ENCODE measurements at regions not wholly inside any gene's neighbourhood (a gene's known extent, or its start where the extent isn't known, plus 50 kb on each side); places are given as distances from the start of the nearest gene placed in this dataset.

GRCh38 chr9:126211441-126212074 lies 115.1 kb upstream of the MVB12B start:
- H3K27me3 ChIP-seq (ENCODE audit: insufficient read depth, low read length): peaks cover 4% of the 10 kb centered on the region

GRCh38 chr9:126215486-126215885 lies 111.1 kb upstream of the MVB12B start:
- Histone ChIP-seq H3K4me3 (ENCODE audit: low read length) (no peak overlapping the region), H3K9me3 (ENCODE audit: low read depth, low read length) (no peaks in the 10 kb centered on the region), H3K4me1 (ENCODE audit: insufficient read depth, low read length) (no peaks in the 10 kb centered on the region), H3K27me3 (ENCODE audit: insufficient read depth, low read length) (peaks cover 4% of the 10 kb centered on the region)

More at GRCh38 chr9:126211441-126212074, 115.1 kb upstream of the MVB12B start:
- H3K4me3 ChIP-seq (ENCODE audit: low read length): no peak overlapping the region
- H3K4me1 ChIP-seq (ENCODE audit: insufficient read depth, low read length): peaks cover 2% of the 10 kb centered on the region
- H3K9me3 ChIP-seq (ENCODE audit: low read depth, low read length): no peaks in the 10 kb centered on the region

- Histone ChIP-seq H3K4me1 (ENCODE audit: insufficient read depth, low read length) (no peaks in the 10 kb centered on the region), H3K9me3 (ENCODE audit: low read depth, low read length) (no peaks in the 10 kb centered on the region), H3K4me3 (ENCODE audit: low read length) (no peak overlapping the region), H3K27me3 (ENCODE audit: insufficient read depth, low read length) (peaks cover 17% of the 10 kb centered on the region)
Measured at GRCh38 chr9:126216826-126217225, 109.8 kb upstream of the MVB12B start.

GRCh38 chr9:126217250-126217653 lies 109.4 kb upstream of the MVB12B start:
- Histone ChIP-seq H3K9me3 (ENCODE audit: low read depth, low read length) (no peaks in the 10 kb centered on the region), H3K4me3 (ENCODE audit: low read length) (no peak overlapping the region), H3K4me1 (ENCODE audit: insufficient read depth, low read length) (peaks cover under 1% of the 10 kb centered on the region), H3K27me3 (ENCODE audit: insufficient read depth, low read length) (peaks cover 21% of the 10 kb centered on the region)

GRCh38 chr9:126217797-126218196 lies 108.8 kb upstream of the MVB12B start:
- H3K9me3 ChIP-seq (ENCODE audit: low read depth, low read length): no peaks in the 10 kb centered on the region
- H3K4me3 ChIP-seq (ENCODE audit: low read length): no peak overlapping the region
- H3K4me1 ChIP-seq (ENCODE audit: insufficient read depth, low read length): peaks cover 6% of the 10 kb centered on the region
- H3K27me3 ChIP-seq (ENCODE audit: insufficient read depth, low read length): peaks cover 27% of the 10 kb centered on the region

- H3K27me3 ChIP-seq (ENCODE audit: insufficient read depth, low read length): peaks cover 34% of the 10 kb centered on the region
- H3K4me3 ChIP-seq (ENCODE audit: low read length): no peak overlapping the region
- H3K9me3 ChIP-seq (ENCODE audit: low read depth, low read length): no peaks in the 10 kb centered on the region
- H3K4me1 ChIP-seq (ENCODE audit: insufficient read depth, low read length): peaks cover 7% of the 10 kb centered on the region
Measured at GRCh38 chr9:126218359-126219125, 108.1 kb upstream of the MVB12B start.

- peaks cover 40% of the 10 kb centered on the region for H3K27me3 ChIP-seq (ENCODE audit: insufficient read depth, low read length)
- H3K4me3 ChIP-seq (ENCODE audit: low read length): no peak overlapping the region
- H3K4me1 ChIP-seq (ENCODE audit: insufficient read depth, low read length): peaks cover 7% of the 10 kb centered on the region
- H3K9me3 ChIP-seq (ENCODE audit: low read depth, low read length): no peaks in the 10 kb centered on the region
Measured at GRCh38 chr9:126219166-126219565, 107.5 kb upstream of the MVB12B start.

- H3K9me3 ChIP-seq (ENCODE audit: low read depth, low read length): no peaks in the 10 kb centered on the region
- no peak overlapping the region for H3K4me3 ChIP-seq (ENCODE audit: low read length)
- peaks cover 7% of the 10 kb centered on the region for H3K4me1 ChIP-seq (ENCODE audit: insufficient read depth, low read length)
- peaks cover 41% of the 10 kb centered on the region for H3K27me3 ChIP-seq (ENCODE audit: insufficient read depth, low read length)
Measured at GRCh38 chr9:126219648-126220063, 107.0 kb upstream of the MVB12B start.

- peaks cover 37% of the 10 kb centered on the region for H3K27me3 ChIP-seq (ENCODE audit: insufficient read depth, low read length)
- H3K4me1 ChIP-seq (ENCODE audit: insufficient read depth, low read length): peaks cover 7% of the 10 kb centered on the region
- H3K9me3 ChIP-seq (ENCODE audit: low read depth, low read length): no peaks in the 10 kb centered on the region
- no peak overlapping the region for H3K4me3 ChIP-seq (ENCODE audit: low read length)
Measured at GRCh38 chr9:126221480-126221879, 105.1 kb upstream of the MVB12B start.

- Histone ChIP-seq H3K4me3 (ENCODE audit: low read length) (no peak overlapping the region), H3K4me1 (ENCODE audit: insufficient read depth, low read length) (peaks cover 7% of the 10 kb centered on the region), H3K9me3 (ENCODE audit: low read depth, low read length) (no peaks in the 10 kb centered on the region), H3K27me3 (ENCODE audit: insufficient read depth, low read length) (peaks cover 37% of the 10 kb centered on the region)
Measured at GRCh38 chr9:126222363-126222834, 104.2 kb upstream of the MVB12B start.

GRCh38 chr9:126222835-126223431 lies 103.7 kb upstream of the MVB12B start:
- peaks cover 7% of the 10 kb centered on the region for H3K4me1 ChIP-seq (ENCODE audit: insufficient read depth, low read length)

GRCh38 chr9:126223798-126224531 lies 102.7 kb upstream of the MVB12B start:
- Histone ChIP-seq H3K27me3 (ENCODE audit: insufficient read depth, low read length) (peaks cover 37% of the 10 kb centered on the region), H3K9me3 (ENCODE audit: low read depth, low read length) (no peaks in the 10 kb centered on the region), H3K4me3 (ENCODE audit: low read length) (no peak overlapping the region)

More at GRCh38 chr9:126222835-126223431, 103.7 kb upstream of the MVB12B start:
- no peak overlapping the region for H3K4me3 ChIP-seq (ENCODE audit: low read length)
- no peaks in the 10 kb centered on the region for H3K9me3 ChIP-seq (ENCODE audit: low read depth, low read length)
- peaks cover 37% of the 10 kb centered on the region for H3K27me3 ChIP-seq (ENCODE audit: insufficient read depth, low read length)

GRCh38 chr9:126225611-126226609 lies 100.7 kb upstream of the MVB12B start:
- H3K4me1 ChIP-seq (ENCODE audit: insufficient read depth, low read length): peaks cover 7% of the 10 kb centered on the region
- H3K9me3 ChIP-seq (ENCODE audit: low read depth, low read length): no peaks in the 10 kb centered on the region
- peaks cover 33% of the 10 kb centered on the region for H3K27me3 ChIP-seq (ENCODE audit: insufficient read depth, low read length)
- H3K4me3 ChIP-seq (ENCODE audit: low read length): no peak overlapping the region

More at GRCh38 chr9:126223798-126224531, 102.7 kb upstream of the MVB12B start:
- peaks cover 7% of the 10 kb centered on the region for H3K4me1 ChIP-seq (ENCODE audit: insufficient read depth, low read length)
